DMS153 treated with DMSO at 0.1 percent for 48 hours (cell line): ENCODE measurements at regions not wholly inside any gene's neighbourhood (a gene's known extent, or its start where the extent isn't known, plus 50 kb on each side); places are given as distances from the start of the nearest gene placed in this dataset.

ENCODE experiments used
- DNase-seq: peaks from one replicate; lab custom pipeline; 2025; ENCODE audit not compliant: unreplicated experiment; lab: John Stamatoyannopoulos, UW

DNA sequence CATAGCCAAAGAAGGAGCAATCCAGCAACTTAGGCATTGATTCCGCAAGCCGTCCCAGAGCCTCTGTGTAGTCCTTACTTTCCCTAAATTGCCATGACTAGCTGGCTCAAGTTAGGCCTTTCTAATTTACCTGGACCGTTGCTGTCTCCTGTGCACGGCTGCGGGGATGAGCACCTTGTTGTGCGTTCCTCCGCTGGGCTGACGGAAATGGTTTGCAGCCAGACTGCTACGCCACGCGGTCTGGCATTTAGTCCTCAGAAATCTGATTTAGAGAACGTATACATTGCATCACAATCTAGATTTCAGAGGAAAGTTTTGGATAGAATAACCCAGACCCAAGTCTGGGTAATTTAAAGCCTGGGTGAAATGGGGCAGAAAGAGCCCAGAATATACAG, 133.2 kb upstream of the ARHGAP5 start:
- no peak for DNase-seq

DNA sequence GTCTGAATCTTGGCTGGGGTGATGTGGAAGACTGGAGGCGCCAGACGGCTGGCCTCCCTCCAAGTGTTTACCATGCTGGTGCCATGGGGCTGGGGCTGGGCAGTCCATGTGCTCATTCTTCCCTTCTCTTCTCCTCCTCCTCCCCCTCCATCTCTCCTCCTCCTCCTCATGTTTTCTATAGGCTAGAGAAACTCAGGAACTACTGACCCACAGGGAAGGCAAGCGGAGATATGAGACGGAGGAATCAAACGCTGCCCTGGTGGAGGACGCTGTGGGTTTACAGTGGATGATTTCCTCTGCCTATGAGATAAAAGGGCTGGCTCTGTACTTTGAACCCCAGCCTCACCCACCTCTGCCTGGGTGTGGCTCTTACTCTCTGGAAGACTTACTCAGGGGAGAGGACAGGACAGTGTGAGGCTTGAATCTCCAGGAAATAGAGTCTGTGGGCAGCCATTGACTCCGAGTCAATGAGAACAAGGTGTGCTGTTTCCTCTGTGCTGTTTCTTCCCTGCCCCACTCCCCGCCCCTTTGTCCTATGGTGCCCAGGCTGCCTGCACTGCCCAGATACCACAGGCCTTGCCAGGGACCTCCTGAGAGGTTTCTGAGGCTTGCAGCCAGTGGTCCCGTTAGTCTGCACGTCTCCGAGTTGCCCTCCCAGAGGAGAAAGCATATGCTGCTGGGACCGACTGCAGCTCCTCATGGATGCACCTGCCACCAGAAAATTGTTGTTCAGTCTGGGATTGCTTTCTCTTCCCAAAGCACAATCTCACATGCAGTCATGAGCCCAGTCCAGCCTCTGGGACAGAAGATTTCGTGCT, 132.6 kb upstream of the ARHGAP5 start:
- peak; percentile 80 for DNase-seq

- peak; percentile 91 for DNase-seq
Observed at GRCh38 chr14:31945074-31945613, 132.0 kb upstream of the ARHGAP5 start.

DNA sequence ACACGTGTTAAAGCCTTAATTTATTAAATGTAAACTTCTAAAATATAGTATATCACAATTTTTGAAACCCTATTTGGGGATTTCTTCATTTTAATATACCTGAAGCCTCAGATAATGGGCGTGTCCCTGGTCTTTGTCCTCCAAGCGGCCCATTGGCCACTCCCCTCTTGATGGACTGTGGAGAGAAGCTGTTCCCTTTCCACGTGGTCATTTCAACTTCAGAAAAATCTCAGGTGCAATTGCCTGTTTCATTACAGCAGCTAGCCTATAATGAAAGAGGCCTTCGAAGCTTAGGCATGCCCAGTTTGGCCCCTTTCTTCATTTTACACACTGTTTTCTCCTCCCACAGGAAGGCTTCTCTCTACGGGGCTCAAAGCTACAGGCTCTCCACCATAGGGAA, 131.4 kb upstream of the ARHGAP5 start:
- DNase-seq, result peak; percentile 37

- DNase-seq, result no peak
Observed at GRCh38 chr14:31947076-31947475, 130.0 kb upstream of the ARHGAP5 start.

DNA sequence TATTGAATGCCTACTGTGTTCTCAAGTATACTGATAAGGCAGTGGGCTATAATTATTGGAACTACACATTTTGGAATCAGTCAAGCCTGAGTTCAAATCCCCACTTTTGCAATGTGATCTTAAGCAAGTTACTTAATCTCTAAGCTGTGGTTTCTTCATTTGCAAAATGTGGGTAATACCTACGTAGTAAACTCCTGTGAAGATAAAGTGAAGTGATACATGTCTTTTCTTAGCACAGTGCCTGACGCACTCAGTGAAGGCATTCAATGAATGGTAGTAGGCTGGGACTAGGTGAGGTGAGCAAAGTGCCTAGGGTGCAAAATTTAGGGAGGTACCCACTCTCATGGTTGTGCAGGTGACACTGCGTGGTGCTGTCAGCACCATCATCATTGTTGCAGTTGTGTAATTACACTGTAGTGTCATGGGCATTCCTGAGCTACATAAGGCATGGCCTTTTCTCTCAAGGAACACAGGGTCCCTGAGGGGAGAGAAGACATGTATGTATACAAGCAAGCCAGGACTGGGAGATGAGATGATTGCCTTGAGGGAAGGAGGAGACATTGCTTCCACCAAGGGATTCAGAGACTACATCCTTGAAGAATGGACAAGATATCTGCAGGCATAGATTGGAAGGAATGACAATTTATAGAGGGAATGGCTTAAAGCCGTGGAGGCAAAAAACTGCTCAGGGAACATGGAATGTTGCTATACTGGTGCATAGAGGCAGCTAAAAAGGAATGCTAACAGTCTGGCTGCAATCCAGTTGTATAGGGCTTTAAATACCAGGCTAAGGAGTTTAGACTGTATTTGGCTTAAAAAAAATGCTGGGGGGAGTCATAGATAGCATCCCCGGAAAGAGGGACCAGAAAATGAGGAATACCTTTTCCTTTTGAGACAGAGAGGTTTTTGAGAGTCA, 129.2 kb upstream of the ARHGAP5 start:
- no peak for DNase-seq

DNA sequence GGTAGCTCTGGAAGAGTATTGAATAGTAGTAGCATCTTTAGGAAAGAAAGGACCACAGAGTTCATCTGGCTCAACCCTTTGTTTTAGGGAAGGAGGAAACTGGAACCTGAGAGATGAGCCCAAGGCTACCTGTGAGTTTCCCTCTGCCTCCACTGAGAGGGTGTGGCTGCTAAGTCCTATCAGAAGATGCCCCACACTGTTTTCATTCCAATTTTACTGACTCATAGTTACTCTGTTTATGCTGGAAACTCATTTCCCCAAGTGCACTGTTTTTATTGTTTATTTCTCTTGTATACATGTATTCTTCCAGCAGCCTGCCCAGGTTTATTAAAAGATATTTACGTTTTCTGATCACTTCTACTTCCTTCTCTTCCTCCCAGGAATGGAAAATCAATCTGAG, 127.4 kb upstream of the ARHGAP5 start:
- DNase-seq, result no peak

DNA sequence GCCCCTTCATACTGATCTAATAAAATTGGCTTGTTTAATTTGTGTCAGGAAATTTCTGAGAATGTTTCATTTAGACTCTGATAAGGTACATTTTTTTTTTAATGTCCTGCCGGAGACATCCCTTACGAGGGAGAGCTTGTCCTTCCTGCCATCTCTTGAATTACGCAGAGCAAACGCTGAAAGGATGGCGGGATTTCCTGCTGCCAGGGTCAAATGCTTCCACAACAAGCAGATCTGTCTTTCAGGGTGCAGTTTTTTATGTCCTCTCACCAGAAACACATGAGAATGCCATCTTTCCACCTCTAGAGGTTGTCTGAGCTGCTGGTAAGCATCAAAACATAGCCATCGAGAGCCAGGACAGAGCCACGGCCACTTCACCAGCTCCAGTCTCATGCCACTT, 126.8 kb upstream of the ARHGAP5 start:
- DNase-seq, result no peak

GRCh38 chr14:31950764-31951637, 126.1 kb upstream of the ARHGAP5 start:
- DNase-seq, result peak; percentile 87

DNA sequence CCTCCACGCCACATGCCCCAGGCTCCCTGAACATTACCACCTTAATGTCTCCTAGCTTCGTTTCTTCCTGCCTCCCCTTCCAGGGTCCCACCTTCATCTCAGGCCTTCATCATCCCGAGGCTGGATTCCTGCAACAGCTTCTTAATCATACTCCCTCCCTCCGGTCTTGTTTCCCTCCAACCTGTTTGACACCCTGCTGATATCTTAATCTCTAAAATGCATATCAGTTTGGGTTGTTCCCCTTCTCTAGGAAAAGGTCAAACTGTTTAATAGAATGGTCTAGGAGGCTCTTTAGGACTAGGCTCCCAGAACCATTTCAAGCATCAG, 125.5 kb upstream of the ARHGAP5 start:
- no peak for DNase-seq

DNA sequence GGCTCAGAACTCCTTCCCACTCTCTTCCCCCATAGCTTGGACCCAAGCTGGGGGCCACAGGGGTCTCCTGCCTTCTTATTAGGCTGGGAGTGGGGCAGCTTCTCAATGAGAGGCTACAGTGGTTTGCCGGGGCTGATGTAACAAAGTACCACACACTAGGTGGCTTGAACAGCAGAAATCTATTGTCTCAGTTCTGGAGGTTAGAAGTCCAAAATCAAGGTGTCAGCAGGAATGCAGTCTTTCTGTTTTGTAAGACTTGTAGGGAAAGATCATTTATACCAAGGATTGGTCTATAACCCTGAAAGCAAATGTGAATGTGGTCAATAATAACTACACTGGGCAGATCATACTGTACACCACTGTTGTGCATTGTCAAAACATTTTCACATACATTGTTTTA, 124.5 kb upstream of the ARHGAP5 start:
- no peak for DNase-seq

DNA sequence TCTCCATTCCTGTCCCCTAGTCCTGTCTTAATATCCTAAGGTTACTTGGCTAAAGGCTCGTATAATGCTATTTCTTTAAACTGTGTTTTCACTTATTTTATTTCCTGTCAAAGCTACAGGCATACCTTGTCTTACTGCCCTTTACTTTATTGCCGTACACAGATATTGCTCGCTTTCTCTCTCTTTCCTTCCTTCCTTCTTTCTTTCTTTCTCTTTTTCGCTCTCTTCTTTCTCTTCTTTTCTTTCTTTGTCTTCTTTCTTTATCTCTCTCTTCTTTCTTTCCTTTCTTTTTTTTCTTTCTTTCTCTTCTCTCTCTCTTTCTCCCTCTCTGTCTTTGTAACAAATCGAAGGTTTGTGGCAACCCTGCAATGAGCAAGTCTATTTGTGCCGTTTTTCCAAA, 123.9 kb upstream of the ARHGAP5 start:
- DNase-seq, result no peak

DNA sequence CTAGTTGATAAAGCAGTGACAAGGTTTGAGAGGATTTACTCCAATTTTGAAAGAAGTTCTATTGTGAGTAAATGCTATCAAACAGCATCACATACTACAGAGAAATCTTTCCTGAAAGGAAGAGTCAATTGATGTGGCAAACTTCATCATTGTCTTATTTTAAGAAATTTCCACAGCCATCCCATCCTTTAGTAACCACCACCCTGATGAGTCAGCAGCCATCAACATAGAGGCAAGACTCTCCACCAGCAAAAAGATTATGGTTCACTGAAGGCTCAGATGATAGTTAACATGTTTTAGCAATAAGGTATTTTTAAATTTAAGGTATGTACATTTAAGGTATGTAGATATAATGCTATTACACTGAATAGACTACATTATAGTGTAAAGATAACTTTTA, 122.1 kb upstream of the ARHGAP5 start:
- DNase-seq, result no peak

DNA sequence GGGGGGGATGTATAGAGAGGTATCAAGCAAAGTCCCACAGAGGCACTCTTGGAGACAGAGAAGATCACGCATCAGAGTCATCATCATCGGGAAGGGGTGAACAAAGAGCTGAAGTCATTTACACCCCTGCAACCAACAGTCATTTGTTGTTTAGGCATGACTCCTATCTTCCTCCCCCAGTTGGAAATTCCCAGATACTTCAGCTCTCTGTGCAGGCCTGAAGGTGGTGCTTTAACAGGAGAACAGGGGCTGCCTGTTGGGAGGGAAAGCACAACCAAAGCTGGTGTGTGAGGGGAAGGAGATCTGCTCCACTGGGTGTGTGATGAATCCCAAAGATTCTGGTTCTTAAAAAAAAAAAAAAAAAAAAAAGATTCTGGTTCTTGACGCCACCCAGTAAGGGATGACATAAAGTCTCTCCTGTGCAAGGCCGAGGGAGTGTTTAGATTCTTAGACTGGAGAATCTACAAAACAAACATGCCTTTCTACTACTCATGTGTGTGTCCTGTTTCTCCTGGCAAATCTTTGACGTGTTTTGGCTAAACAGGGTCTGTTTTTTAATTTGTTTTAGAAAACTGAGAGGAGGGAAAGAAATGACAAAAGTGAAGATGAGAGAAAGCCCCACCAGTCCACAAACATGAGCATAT, 121.0 kb upstream of the ARHGAP5 start:
- DNase-seq, result no peak

GRCh38 chr14:31957565-31957964, 119.5 kb upstream of the ARHGAP5 start:
- no peak for DNase-seq

- no peak for DNase-seq
Observed at GRCh38 chr14:31960039-31960438, 117.1 kb upstream of the ARHGAP5 start.

GRCh38 chr14:31961896-31962295, 115.2 kb upstream of the ARHGAP5 start:
- no peak for DNase-seq

- no peak for DNase-seq
Observed at GRCh38 chr14:31962920-31963319, 114.2 kb upstream of the ARHGAP5 start.

DNA sequence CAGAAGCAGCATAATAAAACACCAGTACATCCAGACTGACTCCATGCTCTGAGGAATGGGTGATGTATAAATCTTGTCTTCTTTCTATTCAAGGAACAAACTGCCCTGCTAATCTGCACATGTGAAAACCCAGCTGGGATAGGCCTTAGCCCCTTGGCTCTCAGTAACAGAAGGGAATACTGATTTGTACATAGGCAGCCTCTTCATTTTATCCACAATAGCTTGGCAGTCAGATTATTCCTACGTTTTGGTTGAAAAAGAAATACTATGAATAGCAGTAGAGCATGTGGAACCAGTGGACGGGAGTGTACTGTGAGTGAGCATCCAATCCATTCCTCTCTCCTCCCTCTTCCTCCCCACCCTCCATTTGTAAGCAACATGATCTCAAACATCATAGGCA, 113.5 kb upstream of the ARHGAP5 start:
- no peak for DNase-seq

- DNase-seq, result no peak
Observed at GRCh38 chr14:31964490-31964889, 112.6 kb upstream of the ARHGAP5 start.
